Loucy (cell line): ENCODE measurements at regions not wholly inside any gene's neighbourhood (a gene's known extent, or its start where the extent isn't known, plus 50 kb on each side); places are given as distances from the start of the nearest gene placed in this dataset.

ENCODE experiments used
- EZH2phosphoT487 ChIP-seq: fragments of 200-600 bp; IDR thresholded peaks from 2 replicates; pipeline ENCODE4 v1.6.1; 2018; ENCODE audit warnings: antibody characterized with exemption, mild to moderate bottlenecking, moderate library complexity, borderline replicate concordance
- TF ChIP-seq, protein P1 (sequence below): fragments of 200-600 bp; sonication (generic); conservative IDR thresholded peaks from 2 replicates; pipeline ENCODE4 v1.5.1; 2014; ENCODE audit warnings: mild to moderate bottlenecking, antibody characterized with exemption, low read length

DNA sequence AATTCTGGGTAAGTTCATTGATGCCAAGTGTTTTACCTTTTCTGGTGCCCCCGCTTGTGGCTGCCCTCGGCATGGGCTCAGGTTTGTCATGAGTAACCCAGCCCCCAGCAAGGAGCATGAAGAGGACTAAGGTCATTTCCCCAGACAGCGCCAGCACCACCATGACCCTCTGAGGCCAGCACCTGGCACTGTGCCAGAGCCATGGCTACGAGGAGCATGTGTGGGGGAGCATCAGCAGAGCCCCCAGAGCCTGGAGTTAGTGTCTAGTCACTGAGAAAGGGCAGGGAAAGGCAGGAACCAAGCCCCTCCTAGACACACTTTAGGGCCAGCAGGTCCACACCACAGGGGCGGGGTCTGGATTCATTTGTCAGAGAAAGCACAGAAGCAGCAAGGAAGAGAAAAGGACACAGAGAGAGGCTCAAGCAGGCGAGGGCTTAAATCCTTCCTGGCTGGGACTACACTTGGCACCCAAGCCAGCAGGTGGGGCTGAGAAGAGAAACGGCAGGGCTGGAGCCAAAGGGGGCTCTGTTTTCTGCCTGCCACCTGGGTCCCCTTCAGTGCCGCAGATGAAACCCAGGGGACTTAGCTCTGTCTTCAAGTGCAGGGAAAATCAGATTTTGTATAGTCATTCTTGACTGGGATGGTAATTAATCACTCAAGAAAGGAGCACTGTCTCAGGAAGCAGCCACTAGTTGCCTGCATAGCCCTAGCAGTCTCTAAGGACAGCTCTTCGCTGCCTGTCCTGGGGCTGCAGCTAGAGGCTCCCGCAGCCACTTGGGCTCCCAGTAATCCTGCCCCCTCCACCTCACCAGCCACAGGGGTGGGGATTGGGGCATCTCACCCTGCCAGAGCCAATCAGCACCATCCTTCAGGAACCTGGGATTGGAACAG lies 79.6 kb upstream of the ZC3H12A start:
- TF ChIP-seq, protein P1, sequence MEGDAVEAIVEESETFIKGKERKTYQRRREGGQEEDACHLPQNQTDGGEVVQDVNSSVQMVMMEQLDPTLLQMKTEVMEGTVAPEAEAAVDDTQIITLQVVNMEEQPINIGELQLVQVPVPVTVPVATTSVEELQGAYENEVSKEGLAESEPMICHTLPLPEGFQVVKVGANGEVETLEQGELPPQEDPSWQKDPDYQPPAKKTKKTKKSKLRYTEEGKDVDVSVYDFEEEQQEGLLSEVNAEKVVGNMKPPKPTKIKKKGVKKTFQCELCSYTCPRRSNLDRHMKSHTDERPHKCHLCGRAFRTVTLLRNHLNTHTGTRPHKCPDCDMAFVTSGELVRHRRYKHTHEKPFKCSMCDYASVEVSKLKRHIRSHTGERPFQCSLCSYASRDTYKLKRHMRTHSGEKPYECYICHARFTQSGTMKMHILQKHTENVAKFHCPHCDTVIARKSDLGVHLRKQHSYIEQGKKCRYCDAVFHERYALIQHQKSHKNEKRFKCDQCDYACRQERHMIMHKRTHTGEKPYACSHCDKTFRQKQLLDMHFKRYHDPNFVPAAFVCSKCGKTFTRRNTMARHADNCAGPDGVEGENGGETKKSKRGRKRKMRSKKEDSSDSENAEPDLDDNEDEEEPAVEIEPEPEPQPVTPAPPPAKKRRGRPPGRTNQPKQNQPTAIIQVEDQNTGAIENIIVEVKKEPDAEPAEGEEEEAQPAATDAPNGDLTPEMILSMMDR, result no peak
- TF ChIP-seq EZH2phosphoT487, result no peak
